ENCODE measurements at regions not wholly inside any gene's neighbourhood (a gene's known extent, or its start where the extent isn't known, plus 50 kb on each side); places are given as distances from the start of the nearest gene placed in this dataset.

GRCh38 chr3:144820726-144821125, 849.1 kb downstream of the DIPK2A start:
- Histone ChIP-seq H3K9me3 (no peaks in the 10 kb centered on the region), H3K4me1 (ENCODE audit: control insufficient read depth in 1 of 2, low read depth in 2 of 2) (no peaks in the 10 kb centered on the region), H3K27ac (no peak overlapping the region), H3K4me3 (no peak overlapping the region), H3K27me3 (replicated peaks; ENCODE audit: insufficient read depth) (no peaks in the 10 kb centered on the region), H3K36me3 (no peaks in the 10 kb centered on the region)
- DNase-seq (ENCODE audit: low spot score): no peak
- no peak for ATAC-seq (ENCODE audit: insufficient number of reproducible peaks, low FRiP score, low read depth)
- TF ChIP-seq CTCF (IDR thresholded peaks at IDR 0.05): no peak

- Histone ChIP-seq H3K27me3 (replicated peaks; ENCODE audit: insufficient read depth) (no peaks in the 10 kb centered on the region), H3K36me3 (no peaks in the 10 kb centered on the region), H3K9me3 (no peaks in the 10 kb centered on the region), H3K4me1 (ENCODE audit: control insufficient read depth in 1 of 2, low read depth in 2 of 2) (no peaks in the 10 kb centered on the region), H3K4me3 (no peak overlapping the region), H3K27ac (no peak overlapping the region)
- DNase-seq (ENCODE audit: low spot score) (no peak), ATAC-seq (ENCODE audit: insufficient number of reproducible peaks, low FRiP score, low read depth) (no peak)
- no peak for TF ChIP-seq CTCF (IDR thresholded peaks at IDR 0.05)
Observed at GRCh38 chr3:144821583-144821982, 850.0 kb downstream of the DIPK2A start.

GRCh38 chr3:144822671-144823070, 851.0 kb downstream of the DIPK2A start:
- TF ChIP-seq CTCF (IDR thresholded peaks at IDR 0.05): no peak
- Histone ChIP-seq H3K9me3 (no peaks in the 10 kb centered on the region), H3K4me3 (no peak overlapping the region), H3K27me3 (replicated peaks; ENCODE audit: insufficient read depth) (no peaks in the 10 kb centered on the region), H3K4me1 (ENCODE audit: control insufficient read depth in 1 of 2, low read depth in 2 of 2) (no peaks in the 10 kb centered on the region), H3K36me3 (no peaks in the 10 kb centered on the region), H3K27ac (no peak overlapping the region)
- ATAC-seq (ENCODE audit: insufficient number of reproducible peaks, low FRiP score, low read depth) (no peak), DNase-seq (ENCODE audit: low spot score) (no peak)

- TF ChIP-seq CTCF (IDR thresholded peaks at IDR 0.05): no peak
- no peaks in the 10 kb centered on the region for H3K9me3 ChIP-seq
- DNase-seq (ENCODE audit: low spot score) (no peak), ATAC-seq (ENCODE audit: insufficient number of reproducible peaks, low FRiP score, low read depth) (no peak)
- no peaks in the 10 kb centered on the region for H3K4me1 ChIP-seq (ENCODE audit: control insufficient read depth in 1 of 2, low read depth in 2 of 2)
- H3K27me3 ChIP-seq (replicated peaks; ENCODE audit: insufficient read depth): no peaks in the 10 kb centered on the region
- H3K36me3 ChIP-seq: no peaks in the 10 kb centered on the region
- H3K4me3 ChIP-seq: no peak overlapping the region
- H3K27ac ChIP-seq: no peak overlapping the region
Observed at GRCh38 chr3:144831955-144832716, 860.5 kb downstream of the DIPK2A start.

- H3K4me1 ChIP-seq (ENCODE audit: control insufficient read depth in 1 of 2, low read depth in 2 of 2): no peaks in the 10 kb centered on the region
- no peaks in the 10 kb centered on the region for H3K36me3 ChIP-seq
- peaks cover 4% of the 10 kb centered on the region for H3K9me3 ChIP-seq
- no peak for DNase-seq (ENCODE audit: low spot score)
- no peak for ATAC-seq (ENCODE audit: insufficient number of reproducible peaks, low FRiP score, low read depth)
- no peaks in the 10 kb centered on the region for H3K27me3 ChIP-seq (replicated peaks; ENCODE audit: insufficient read depth)
- TF ChIP-seq CTCF (IDR thresholded peaks at IDR 0.05): no peak
- no peak overlapping the region for H3K27ac ChIP-seq
- no peak overlapping the region for H3K4me3 ChIP-seq
Observed at GRCh38 chr3:144839991-144840390, 868.4 kb downstream of the DIPK2A start.
